Loucy (cell line): ENCODE measurements at regions not wholly inside any gene's neighbourhood (a gene's known extent, or its start where the extent isn't known, plus 50 kb on each side); places are given as distances from the start of the nearest gene placed in this dataset.

Source experiments
- H2AFZ ChIP-seq: fragments of 200-600 bp; sonication (generic); 2 replicates; pipeline ENCODE4 v1.6.0; 2016; ENCODE audit warnings: antibody characterized with exemption, mild to moderate bottlenecking, low read length, moderate library complexity
- H3F3A ChIP-seq: fragments of 200-600 bp; 2 replicates; pipeline ENCODE4 v1.6.0; 2016; ENCODE audit warnings: antibody characterized with exemption, low read depth, mild to moderate bottlenecking
- H3K27me3 ChIP-seq: fragments of 200-600 bp; sonication (generic); 2 replicates; pipeline ENCODE4 v1.6.1; 2014; ENCODE audit warnings: low read length, mild to moderate bottlenecking; ENCODE audit not compliant: insufficient read depth, poor library complexity, severe bottlenecking
- H3K36me3 ChIP-seq: fragments of 200-600 bp; sonication (generic); 2 replicates; pipeline ENCODE4 v1.6.1; 2016; ENCODE audit warnings: low read length; ENCODE audit not compliant: insufficient read depth
- H3K4me1 ChIP-seq: fragments of 200-600 bp; sonication (generic); 2 replicates; pipeline ENCODE4 v1.5.1; 2014; ENCODE audit warnings: low read length, mild to moderate bottlenecking; ENCODE audit not compliant: insufficient read depth, poor library complexity, severe bottlenecking
- H3K4me2 ChIP-seq: fragments of 200-600 bp; sonication (generic); 2 replicates; pipeline ENCODE4 v1.6.0; 2014; ENCODE audit warnings: antibody characterized with exemption, low read length, low read depth, mild to moderate bottlenecking; ENCODE audit not compliant: poor library complexity, severe bottlenecking
- H3K4me3 ChIP-seq: fragments of 200-600 bp; sonication (generic); 2 replicates; pipeline ENCODE4 v1.5.1; 2014; ENCODE audit warnings: low read length, mild to moderate bottlenecking, mixed read lengths; ENCODE audit not compliant: poor library complexity, severe bottlenecking
- H3K79me2 ChIP-seq: fragments of 200-600 bp; sonication (generic); 2 replicates; pipeline ENCODE4 v1.6.1; 2014; ENCODE audit warnings: low read length; ENCODE audit not compliant: insufficient read depth
- H3K9ac ChIP-seq: fragments of 200-600 bp; sonication (generic); 2 replicates; pipeline ENCODE4 v1.6.0; 2014; ENCODE audit warnings: mild to moderate bottlenecking, low read depth, low read length, moderate library complexity; ENCODE audit not compliant: poor library complexity, severe bottlenecking
- H3K9me2 ChIP-seq: fragments of 200-600 bp; sonication (generic); replicated peaks from 2 replicates; pipeline ENCODE4 v1.6.1; 2016; ENCODE audit warnings: low read depth, low read length, mixed read lengths
- H3K9me3 ChIP-seq: fragments of 200-600 bp; sonication (generic); 2 replicates; pipeline ENCODE4 v1.6.1; 2014; ENCODE audit warnings: mild to moderate bottlenecking, antibody characterized with exemption, low read length, low read depth; ENCODE audit not compliant: insufficient read depth
- H4K20me1 ChIP-seq: fragments of 200-600 bp; sonication (generic); 2 replicates; pipeline ENCODE4 v1.6.0; 2014; ENCODE audit warnings: antibody characterized with exemption, low read length, mild to moderate bottlenecking; ENCODE audit not compliant: insufficient read depth, poor library complexity, severe bottlenecking
- CTCF ChIP-seq: fragments of 200-600 bp; sonication (generic); conservative IDR thresholded peaks from 2 replicates; pipeline ENCODE4 v1.5.1; 2014; ENCODE audit warnings: mild to moderate bottlenecking, antibody characterized with exemption, low read length
- EZH2phosphoT487 ChIP-seq: fragments of 200-600 bp; IDR thresholded peaks from 2 replicates; pipeline ENCODE4 v1.6.1; 2018; ENCODE audit warnings: antibody characterized with exemption, mild to moderate bottlenecking, moderate library complexity, borderline replicate concordance

GRCh38 chrX:39757971-39758370 lies 339.8 kb downstream of the BCOR start:
- H3K9ac ChIP-seq: no peak overlapping the region
- no peaks in the 10 kb centered on the region for H3K79me2 ChIP-seq
- H3K27me3 ChIP-seq: no peaks in the 10 kb centered on the region
- no peak overlapping the region for H3K4me3 ChIP-seq
- TF ChIP-seq CTCF: no peak
- no peak for TF ChIP-seq EZH2phosphoT487
- H3K4me1 ChIP-seq: peaks cover 1% of the 10 kb centered on the region
- H3K9me2 ChIP-seq: no peaks in the 10 kb centered on the region
- H3K36me3 ChIP-seq: no peaks in the 10 kb centered on the region
- H2AFZ ChIP-seq: no peak overlapping the region
- no peaks in the 10 kb centered on the region for H3F3A ChIP-seq
- H3K4me2 ChIP-seq: no peak overlapping the region
- H4K20me1 ChIP-seq: no peaks in the 10 kb centered on the region
- no peaks in the 10 kb centered on the region for H3K9me3 ChIP-seq

DNA sequence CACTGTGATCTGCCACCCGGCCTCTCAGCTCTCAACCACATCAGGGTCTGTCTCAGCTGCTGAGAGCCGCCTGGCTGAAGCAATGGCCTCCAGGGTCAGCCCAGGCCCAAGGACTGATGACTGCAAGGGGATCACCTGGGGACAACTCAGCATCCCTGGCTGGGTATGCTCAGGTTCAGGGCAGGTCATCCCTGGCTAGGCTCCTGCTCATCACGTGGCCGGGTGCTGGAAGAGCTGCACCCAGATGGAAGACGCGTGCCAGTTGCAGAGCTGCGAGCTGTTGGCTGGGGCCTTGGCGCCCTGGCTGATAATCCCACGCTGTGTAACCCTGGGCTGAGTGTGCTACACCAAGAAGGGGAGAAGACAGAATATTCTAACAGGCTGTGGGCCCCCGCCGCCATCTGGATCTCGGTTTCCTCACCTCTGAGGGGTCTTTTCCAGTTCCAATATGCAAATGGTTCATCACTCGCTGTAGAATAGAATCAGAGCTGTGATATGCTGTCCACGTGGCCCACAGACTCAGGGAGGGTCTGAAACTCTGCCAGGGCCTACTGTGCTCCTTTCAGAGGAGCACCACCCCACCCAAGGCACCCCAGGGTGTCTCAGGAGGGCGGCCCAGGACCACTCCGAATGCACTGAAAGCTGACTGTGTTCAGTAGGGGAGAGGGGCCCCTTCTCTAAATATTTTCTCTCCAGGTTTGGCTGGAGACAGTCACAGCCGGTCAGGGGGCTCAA lies 338.8 kb downstream of the BCOR start:
- TF ChIP-seq EZH2phosphoT487: no peak
- no peak for TF ChIP-seq CTCF
- Histone ChIP-seq H3K79me2 (no peaks in the 10 kb centered on the region), H3K4me3 (no peak overlapping the region), H2AFZ (no peak overlapping the region), H3K27me3 (no peaks in the 10 kb centered on the region), H3K9me2 (no peaks in the 10 kb centered on the region), H3K4me2 (no peak overlapping the region), H3F3A (no peaks in the 10 kb centered on the region), H3K36me3 (no peaks in the 10 kb centered on the region), H3K9ac (no peak overlapping the region), H4K20me1 (no peaks in the 10 kb centered on the region), H3K4me1 (no peaks in the 10 kb centered on the region), H3K9me3 (no peaks in the 10 kb centered on the region)

DNA sequence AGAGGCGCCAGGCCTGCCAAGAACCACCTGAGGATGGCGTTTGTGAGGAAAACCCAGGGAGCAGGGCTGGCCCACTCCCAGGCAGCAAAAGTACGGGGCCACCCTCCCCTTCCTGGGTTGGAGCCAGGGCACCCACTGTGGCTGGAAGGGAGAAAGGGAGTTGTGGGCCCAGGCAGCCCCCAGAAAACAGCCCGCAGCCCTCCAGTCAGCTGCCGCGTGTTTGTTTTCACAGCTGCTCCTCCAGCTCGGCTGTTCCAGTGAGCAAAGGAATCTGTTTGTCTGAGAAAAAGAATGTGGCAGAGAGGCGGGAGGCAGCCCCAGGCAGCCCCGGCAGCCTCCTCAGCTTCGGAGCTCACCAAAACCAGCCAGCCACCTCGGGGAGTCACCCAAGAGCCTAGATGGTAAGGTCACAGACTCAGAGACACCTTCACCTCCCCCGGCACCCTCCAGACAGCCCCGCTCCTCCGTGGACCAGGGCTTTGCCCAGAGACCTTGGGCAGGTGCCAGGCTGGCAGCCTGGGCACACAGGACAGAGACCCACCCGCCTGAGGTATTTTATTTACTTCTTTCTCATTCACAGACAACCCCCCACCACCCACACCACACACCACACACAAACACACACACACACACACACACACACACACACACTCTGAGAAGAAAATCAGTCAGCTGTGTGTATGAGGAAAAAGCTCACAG lies 338.1 kb downstream of the BCOR start:
- H3K4me2 ChIP-seq: no peak overlapping the region
- no peaks in the 10 kb centered on the region for H3K79me2 ChIP-seq
- H3K9ac ChIP-seq: no peak overlapping the region
- no peaks in the 10 kb centered on the region for H3K36me3 ChIP-seq
- no peaks in the 10 kb centered on the region for H3K4me1 ChIP-seq
- H3F3A ChIP-seq: no peaks in the 10 kb centered on the region
- no peaks in the 10 kb centered on the region for H4K20me1 ChIP-seq
- H2AFZ ChIP-seq: no peak overlapping the region
- TF ChIP-seq CTCF: no peak
- no peak for TF ChIP-seq EZH2phosphoT487
- H3K4me3 ChIP-seq: no peak overlapping the region
- no peaks in the 10 kb centered on the region for H3K9me3 ChIP-seq
- no peaks in the 10 kb centered on the region for H3K9me2 ChIP-seq
- no peaks in the 10 kb centered on the region for H3K27me3 ChIP-seq
